ENCODE measurements at regions not wholly inside any gene's neighbourhood (a gene's known extent, or its start where the extent isn't known, plus 50 kb on each side); places are given as distances from the start of the nearest gene placed in this dataset.

- no peaks in the 10 kb centered on the region for H3K4me1 ChIP-seq (ENCODE audit: insufficient read depth)
- no peaks in the 10 kb centered on the region for H3K9me3 ChIP-seq (ENCODE audit: low read depth)
- no peaks in the 10 kb centered on the region for H4K20me1 ChIP-seq (ENCODE audit: insufficient read depth, poor library complexity, severe bottlenecking)
- TF ChIP-seq CTCF (IDR thresholded peaks at IDR 0.05; ENCODE audit: poor library complexity) (no peak), EZH2phosphoT487 (IDR thresholded peaks at IDR 0.05; ENCODE audit: low read depth, severe bottlenecking, unreplicated experiment) (no peak), EZH2 (IDR thresholded peaks at IDR 0.05; ENCODE audit: borderline replicate concordance) (no peak)
- no peaks in the 10 kb centered on the region for H3K27me3 ChIP-seq
- H3K27ac ChIP-seq: peak overlapping the region; percentile 54
- H3K36me3 ChIP-seq (replicated peaks; ENCODE audit: insufficient read depth, low read depth): no peaks in the 10 kb centered on the region
- no peak overlapping the region for H2AFZ ChIP-seq
- H3K4me2 ChIP-seq: no peak overlapping the region
- H3K9me2 ChIP-seq (replicated peaks; ENCODE audit: insufficient read depth): no peaks in the 10 kb centered on the region
- H3K79me2 ChIP-seq: no peaks in the 10 kb centered on the region
- DNase-seq (ENCODE audit: low spot score): peak; percentile 27
- WGBS (ENCODE audit: low lambda C conversion rate, missing lambda C conversion rate): 49% methylated on average over 7 of the region's 7 CpGs
- no peak overlapping the region for H3K4me3 ChIP-seq
Observed at GRCh38 chr4:98747393-98748091, 89.1 kb upstream of the TSPAN5 start.

GRCh38 chr4:98746936-98747335 lies 88.5 kb upstream of the TSPAN5 start:
- Histone ChIP-seq H3K4me3 (no peak overlapping the region), H3K4me1 (ENCODE audit: insufficient read depth) (no peaks in the 10 kb centered on the region), H3K9me2 (replicated peaks; ENCODE audit: insufficient read depth) (no peaks in the 10 kb centered on the region), H3K79me2 (no peaks in the 10 kb centered on the region), H3K27me3 (no peaks in the 10 kb centered on the region), H3K9me3 (ENCODE audit: low read depth) (no peaks in the 10 kb centered on the region), H3K36me3 (replicated peaks; ENCODE audit: insufficient read depth, low read depth) (no peaks in the 10 kb centered on the region), H2AFZ (peak overlapping the region; percentile 27), H3K4me2 (no peak overlapping the region), H4K20me1 (ENCODE audit: insufficient read depth, poor library complexity, severe bottlenecking) (no peaks in the 10 kb centered on the region), H3K27ac (peak overlapping the region; percentile 54)
- DNase-seq (ENCODE audit: low spot score): no peak
- WGBS (ENCODE audit: low lambda C conversion rate, missing lambda C conversion rate): 81% methylated on average over 4 of the region's 4 CpGs
- TF ChIP-seq EZH2 (IDR thresholded peaks at IDR 0.05; ENCODE audit: borderline replicate concordance): no peak
- no peak for TF ChIP-seq CTCF (IDR thresholded peaks at IDR 0.05; ENCODE audit: poor library complexity)
- TF ChIP-seq EZH2phosphoT487 (IDR thresholded peaks at IDR 0.05; ENCODE audit: low read depth, severe bottlenecking, unreplicated experiment): no peak

- WGBS (ENCODE audit: low lambda C conversion rate, missing lambda C conversion rate): 90% methylated on average over 1 of the region's 1 CpG
- Histone ChIP-seq H3K4me2 (no peak overlapping the region), H3K4me1 (ENCODE audit: insufficient read depth) (no peaks in the 10 kb centered on the region), H3K9me2 (replicated peaks; ENCODE audit: insufficient read depth) (no peaks in the 10 kb centered on the region), H4K20me1 (ENCODE audit: insufficient read depth, poor library complexity, severe bottlenecking) (no peaks in the 10 kb centered on the region), H2AFZ (peak overlapping the region; percentile 27), H3K9me3 (ENCODE audit: low read depth) (no peaks in the 10 kb centered on the region), H3K27me3 (no peaks in the 10 kb centered on the region), H3K27ac (peak overlapping the region; percentile 54), H3K79me2 (no peaks in the 10 kb centered on the region), H3K36me3 (replicated peaks; ENCODE audit: insufficient read depth, low read depth) (no peaks in the 10 kb centered on the region), H3K4me3 (no peak overlapping the region)
- no peak for DNase-seq (ENCODE audit: low spot score)
- TF ChIP-seq EZH2phosphoT487 (IDR thresholded peaks at IDR 0.05; ENCODE audit: low read depth, severe bottlenecking, unreplicated experiment) (no peak), EZH2 (IDR thresholded peaks at IDR 0.05; ENCODE audit: borderline replicate concordance) (no peak), CTCF (IDR thresholded peaks at IDR 0.05; ENCODE audit: poor library complexity) (no peak)
Observed at GRCh38 chr4:98746530-98746929, 88.1 kb upstream of the TSPAN5 start.

Data from hepatocyte (in vitro differentiated cells).